ENCODE measurements at regions not wholly inside any gene's neighbourhood (a gene's known extent, or its start where the extent isn't known, plus 50 kb on each side); places are given as distances from the start of the nearest gene placed in this dataset.

DNA sequence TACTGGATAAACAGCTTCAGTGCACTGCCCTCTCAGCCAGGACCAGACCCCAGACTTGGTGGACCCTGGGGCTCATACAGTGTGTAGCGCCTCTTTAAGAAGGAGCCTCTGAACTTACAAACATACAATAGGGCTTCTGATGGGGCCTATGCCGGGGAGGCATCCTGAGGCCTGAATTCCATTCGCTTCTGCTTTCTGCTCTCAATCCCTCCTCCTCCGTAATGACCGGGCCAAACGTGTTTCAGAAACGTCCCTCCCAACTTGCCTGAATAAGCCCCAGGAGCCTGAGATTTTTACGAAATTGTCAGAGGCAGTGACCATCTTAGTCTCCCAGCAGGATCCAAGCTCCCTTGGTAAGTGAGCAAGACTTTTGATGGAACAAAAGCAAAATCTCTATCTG is 128.1 kb upstream of the BOD1 start:
- TF ChIP-seq, protein P1, sequence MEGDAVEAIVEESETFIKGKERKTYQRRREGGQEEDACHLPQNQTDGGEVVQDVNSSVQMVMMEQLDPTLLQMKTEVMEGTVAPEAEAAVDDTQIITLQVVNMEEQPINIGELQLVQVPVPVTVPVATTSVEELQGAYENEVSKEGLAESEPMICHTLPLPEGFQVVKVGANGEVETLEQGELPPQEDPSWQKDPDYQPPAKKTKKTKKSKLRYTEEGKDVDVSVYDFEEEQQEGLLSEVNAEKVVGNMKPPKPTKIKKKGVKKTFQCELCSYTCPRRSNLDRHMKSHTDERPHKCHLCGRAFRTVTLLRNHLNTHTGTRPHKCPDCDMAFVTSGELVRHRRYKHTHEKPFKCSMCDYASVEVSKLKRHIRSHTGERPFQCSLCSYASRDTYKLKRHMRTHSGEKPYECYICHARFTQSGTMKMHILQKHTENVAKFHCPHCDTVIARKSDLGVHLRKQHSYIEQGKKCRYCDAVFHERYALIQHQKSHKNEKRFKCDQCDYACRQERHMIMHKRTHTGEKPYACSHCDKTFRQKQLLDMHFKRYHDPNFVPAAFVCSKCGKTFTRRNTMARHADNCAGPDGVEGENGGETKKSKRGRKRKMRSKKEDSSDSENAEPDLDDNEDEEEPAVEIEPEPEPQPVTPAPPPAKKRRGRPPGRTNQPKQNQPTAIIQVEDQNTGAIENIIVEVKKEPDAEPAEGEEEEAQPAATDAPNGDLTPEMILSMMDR (conservative IDR thresholded peaks at IDR 0.05), result no peak
- H3K4me3 Mint-ChIP-seq, result peak overlapping the region; percentile 7
- H3K9me3 Mint-ChIP-seq, result peaks cover 3% of the 10 kb centered on the region
- no peak for DNase-seq (ENCODE audit: extremely low spot score, unreplicated experiment)
- no peaks in the 10 kb centered on the region for H3K36me3 Mint-ChIP-seq
- H3K27ac Mint-ChIP-seq, result peak overlapping the region; percentile 48
- no peaks in the 10 kb centered on the region for H3K27me3 Mint-ChIP-seq
- peaks cover 40% of the 10 kb centered on the region for H3K4me1 Mint-ChIP-seq (ENCODE audit: unreplicated experiment)

DNA sequence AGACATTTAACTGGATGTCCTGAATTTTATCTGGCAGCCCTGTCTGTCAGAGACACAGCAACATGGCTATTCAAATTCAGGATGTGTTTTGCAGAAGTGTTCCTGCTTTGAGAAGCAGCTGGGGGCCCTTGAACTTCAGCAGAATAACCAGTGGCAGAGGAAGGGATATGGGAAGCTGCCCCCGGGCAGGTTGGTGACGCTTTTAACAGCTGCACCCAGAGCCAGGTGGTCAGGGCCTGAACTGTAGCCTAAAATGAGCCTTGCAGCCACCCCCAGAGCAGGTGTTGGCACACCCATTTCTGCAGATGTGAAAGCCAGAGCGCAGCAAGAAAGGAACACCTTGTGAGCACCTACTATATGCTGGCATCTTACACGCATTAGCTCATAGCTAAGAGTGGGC is 128.7 kb upstream of the BOD1 start:
- TF ChIP-seq, protein P1 (conservative IDR thresholded peaks at IDR 0.05), result no peak
- no peaks in the 10 kb centered on the region for H3K36me3 Mint-ChIP-seq
- DNase-seq (ENCODE audit: extremely low spot score, unreplicated experiment), result no peak
- H3K27ac Mint-ChIP-seq, result no peak overlapping the region
- no peaks in the 10 kb centered on the region for H3K9me3 Mint-ChIP-seq
- H3K4me1 Mint-ChIP-seq (ENCODE audit: unreplicated experiment), result peaks cover 38% of the 10 kb centered on the region
- H3K27me3 Mint-ChIP-seq, result no peaks in the 10 kb centered on the region
- no peak overlapping the region for H3K4me3 Mint-ChIP-seq

DNA sequence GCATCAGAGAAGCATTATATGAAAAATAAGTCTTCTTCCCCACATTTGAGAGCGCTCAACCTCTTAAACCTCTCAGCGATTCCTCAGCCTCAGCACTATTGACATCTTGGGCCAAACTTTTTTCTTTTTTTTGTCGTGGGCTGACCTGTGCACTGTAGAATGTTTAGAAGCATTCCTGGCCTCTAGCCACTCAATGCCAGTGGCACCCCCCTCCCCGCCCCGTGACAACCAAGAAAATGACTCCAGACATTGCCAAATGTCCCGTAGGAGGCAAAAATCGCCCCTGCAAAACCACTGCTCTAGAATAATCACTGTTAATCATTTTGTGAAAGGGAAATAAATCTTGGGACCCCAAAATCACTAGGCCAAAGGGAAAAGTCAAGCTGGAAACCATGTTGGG is 129.1 kb upstream of the BOD1 start:
- H3K4me1 Mint-ChIP-seq (ENCODE audit: unreplicated experiment), result peaks cover 37% of the 10 kb centered on the region
- no peaks in the 10 kb centered on the region for H3K27me3 Mint-ChIP-seq
- DNase-seq (ENCODE audit: extremely low spot score, unreplicated experiment), result no peak
- peak overlapping the region; percentile 53 for H3K4me3 Mint-ChIP-seq
- TF ChIP-seq, protein P1 (conservative IDR thresholded peaks at IDR 0.05), result no peak
- H3K27ac Mint-ChIP-seq, result peak overlapping the region; percentile 80
- no peaks in the 10 kb centered on the region for H3K9me3 Mint-ChIP-seq
- H3K36me3 Mint-ChIP-seq, result no peaks in the 10 kb centered on the region

DNA sequence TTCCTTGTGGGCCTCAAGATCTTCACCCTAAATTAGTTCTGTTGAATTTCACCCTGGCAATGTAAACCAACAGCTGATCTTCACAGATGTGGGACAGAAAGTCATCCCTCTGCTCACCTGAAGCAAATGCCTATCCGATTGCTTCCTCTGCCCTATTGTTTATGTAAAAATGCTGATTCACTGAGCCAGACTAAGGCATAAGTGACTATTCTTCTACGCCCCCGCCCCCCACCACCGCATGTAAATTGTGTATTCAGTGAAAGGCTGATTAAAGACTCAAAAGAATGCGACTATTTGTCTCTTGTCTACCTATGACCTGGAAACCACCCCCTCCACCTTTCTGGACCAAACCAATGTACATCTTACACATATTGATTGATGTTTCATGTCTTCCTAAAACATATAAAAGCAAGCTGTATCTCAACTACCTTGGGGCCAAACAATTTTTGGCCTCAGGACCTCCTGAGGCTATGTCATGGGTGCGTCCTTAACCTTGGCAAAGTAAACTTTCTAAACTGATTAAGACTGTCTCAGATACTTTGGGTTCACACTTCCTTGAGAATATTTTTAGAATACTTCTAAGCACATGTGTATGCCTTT is 129.7 kb upstream of the BOD1 start:
- peak overlapping the region; percentile 80 for H3K27ac Mint-ChIP-seq
- H3K4me1 Mint-ChIP-seq (ENCODE audit: unreplicated experiment), result peaks cover 31% of the 10 kb centered on the region
- H3K4me3 Mint-ChIP-seq, result peak overlapping the region; percentile 53
- TF ChIP-seq, protein P1 (conservative IDR thresholded peaks at IDR 0.05), result no peak
- DNase-seq (ENCODE audit: extremely low spot score, unreplicated experiment), result no peak
- H3K27me3 Mint-ChIP-seq, result no peaks in the 10 kb centered on the region
- no peaks in the 10 kb centered on the region for H3K9me3 Mint-ChIP-seq
- no peaks in the 10 kb centered on the region for H3K36me3 Mint-ChIP-seq

DNA sequence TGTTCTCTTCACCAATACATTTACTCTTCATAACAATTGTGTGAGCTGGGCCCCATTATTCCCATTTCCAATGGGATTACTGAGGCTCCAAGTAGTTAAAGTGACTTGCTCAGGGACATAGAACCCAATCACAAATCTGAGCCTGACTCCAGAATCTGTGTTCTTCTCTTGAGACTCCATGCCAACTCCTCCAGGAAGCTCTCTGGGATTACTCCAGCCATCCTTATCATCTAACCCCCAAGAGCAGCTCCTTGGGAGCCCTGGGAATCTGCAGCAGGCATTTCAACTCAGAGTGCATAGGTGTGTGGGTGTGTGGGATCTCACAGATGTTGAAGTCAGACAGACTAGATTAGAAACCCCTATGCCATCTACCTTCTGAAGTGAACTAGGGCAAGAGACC is 131.4 kb upstream of the BOD1 start:
- no peaks in the 10 kb centered on the region for H3K9me3 Mint-ChIP-seq
- no peaks in the 10 kb centered on the region for H3K36me3 Mint-ChIP-seq
- H3K4me3 Mint-ChIP-seq, result no peak overlapping the region
- H3K4me1 Mint-ChIP-seq (ENCODE audit: unreplicated experiment), result peaks cover 37% of the 10 kb centered on the region
- TF ChIP-seq, protein P1 (conservative IDR thresholded peaks at IDR 0.05), result no peak
- no peak overlapping the region for H3K27ac Mint-ChIP-seq
- DNase-seq (ENCODE audit: extremely low spot score, unreplicated experiment), result no peak
- no peaks in the 10 kb centered on the region for H3K27me3 Mint-ChIP-seq
